Skeletal muscle cell (primary cell): ENCODE measurements at regions not wholly inside any gene's neighbourhood (a gene's known extent, or its start where the extent isn't known, plus 50 kb on each side); places are given as distances from the start of the nearest gene placed in this dataset.
"Not testable (repeated sequence)": the region's sequence is repeated elsewhere in the genome, so short reads cannot be mapped to it uniquely, and the experiment has no call there.

Experiments
- DNase-seq: peaks from one replicate; pipeline ENCODE4 v3.0.0-alpha.2; 2010; ENCODE audit warnings: low read depth
- H3K4me3 ChIP-seq: 2 replicates; pipeline ENCODE4 v1.5.1; 2011; ENCODE audit warnings: low read depth, mild to moderate bottlenecking, control low read depth, low read length, moderate library complexity

DNA sequence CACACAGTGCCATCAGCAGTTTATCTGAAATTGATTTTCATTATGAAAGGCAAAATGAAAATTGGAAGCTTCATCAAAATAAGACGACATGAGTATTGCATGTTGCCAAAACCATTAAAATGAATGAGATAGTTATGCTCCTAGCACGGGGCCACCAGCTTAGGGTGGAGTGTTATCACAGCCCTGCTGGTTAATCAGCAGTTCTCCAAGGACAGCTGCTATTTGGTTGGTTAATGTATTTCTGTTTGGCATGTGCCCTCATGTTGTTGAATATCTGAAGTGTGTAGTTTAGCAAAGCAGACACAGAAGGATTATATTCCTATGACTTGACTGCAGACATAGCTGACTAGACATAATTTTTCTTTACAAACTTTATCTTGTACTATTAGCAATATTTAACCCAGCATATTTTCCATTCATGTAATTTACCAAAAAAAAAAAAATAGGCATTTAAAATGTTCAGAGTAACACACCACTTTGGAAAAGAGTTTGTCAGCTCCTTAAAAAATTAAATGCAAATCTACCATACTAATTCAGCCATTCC, 98.6 kb upstream of the PIK3R1 start:
- no peak for DNase-seq
- H3K4me3 ChIP-seq = no peak overlapping the region

DNA sequence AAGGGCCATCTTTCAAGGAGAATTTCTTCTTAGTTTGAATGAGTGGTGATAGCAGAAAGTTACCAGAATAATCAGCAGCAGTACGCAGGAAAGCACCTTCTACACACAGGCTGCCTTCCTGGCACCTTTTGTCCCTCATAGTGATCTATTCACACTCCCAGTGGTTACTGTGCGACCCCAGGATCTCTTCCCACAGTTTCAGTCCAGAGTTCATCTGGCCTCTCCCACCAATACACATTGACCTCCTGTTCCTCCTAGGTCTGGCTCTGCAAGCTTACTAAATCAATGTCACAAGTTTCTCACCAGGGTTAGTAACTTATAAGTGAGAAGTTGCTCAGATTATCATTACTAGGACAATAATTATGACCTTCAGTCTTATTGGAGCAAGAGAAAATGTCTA, 99.1 kb upstream of the PIK3R1 start:
- H3K4me3 ChIP-seq = no peak overlapping the region
- no peak for DNase-seq

DNA sequence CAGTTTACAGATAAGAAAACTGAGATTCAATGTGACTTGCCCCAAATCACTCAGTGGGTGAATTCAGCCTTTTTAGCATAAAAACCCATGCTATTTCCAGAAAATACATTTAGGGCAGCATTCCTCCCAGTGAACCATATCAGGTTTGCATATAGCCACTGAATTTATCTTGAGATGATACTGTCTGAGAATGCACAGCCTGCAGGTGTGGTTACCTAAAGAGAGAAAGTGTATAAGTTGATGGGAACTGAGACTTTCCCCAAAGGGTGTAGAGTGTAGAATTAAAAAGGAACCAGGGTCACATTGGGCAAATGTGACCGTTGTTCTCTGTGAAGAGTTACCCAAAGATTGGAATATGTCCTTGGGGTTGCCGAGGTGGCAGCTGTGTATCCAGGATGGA, 100.0 kb upstream of the PIK3R1 start:
- no peak for DNase-seq
- no peak overlapping the region for H3K4me3 ChIP-seq

DNA sequence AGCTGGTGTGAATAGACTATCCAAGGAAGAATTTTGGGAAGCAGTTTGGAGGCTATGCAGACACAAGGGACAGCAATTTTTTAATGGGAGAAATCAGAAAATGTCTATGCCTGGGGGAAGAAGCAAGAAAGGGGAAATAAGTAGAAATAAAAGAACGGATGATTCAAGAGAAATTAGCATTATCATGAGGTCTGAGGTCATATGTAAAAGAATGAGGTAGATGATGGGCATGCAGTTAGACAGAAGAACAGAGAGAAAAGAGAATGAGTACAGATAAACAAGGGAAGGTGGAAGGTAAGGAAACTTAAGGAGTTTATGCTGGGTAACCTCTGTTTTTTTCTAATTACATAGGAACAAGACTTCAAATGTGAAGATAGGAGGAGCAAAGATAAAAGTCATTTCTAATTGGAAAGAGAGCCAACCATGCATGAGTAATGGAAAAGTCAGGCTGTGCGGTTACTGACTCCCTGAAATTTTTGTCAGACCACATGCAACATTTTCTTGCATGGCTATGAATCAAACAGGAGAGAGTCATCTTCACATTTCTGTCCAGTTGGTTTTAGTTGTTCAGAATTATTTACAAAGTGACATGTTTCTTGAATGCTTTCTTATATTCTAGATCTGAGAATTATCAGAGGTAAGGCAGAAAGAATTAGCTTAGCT, 101.0 kb upstream of the PIK3R1 start:
- peak; percentile 55 for DNase-seq
- H3K4me3 ChIP-seq = no peak overlapping the region

DNA sequence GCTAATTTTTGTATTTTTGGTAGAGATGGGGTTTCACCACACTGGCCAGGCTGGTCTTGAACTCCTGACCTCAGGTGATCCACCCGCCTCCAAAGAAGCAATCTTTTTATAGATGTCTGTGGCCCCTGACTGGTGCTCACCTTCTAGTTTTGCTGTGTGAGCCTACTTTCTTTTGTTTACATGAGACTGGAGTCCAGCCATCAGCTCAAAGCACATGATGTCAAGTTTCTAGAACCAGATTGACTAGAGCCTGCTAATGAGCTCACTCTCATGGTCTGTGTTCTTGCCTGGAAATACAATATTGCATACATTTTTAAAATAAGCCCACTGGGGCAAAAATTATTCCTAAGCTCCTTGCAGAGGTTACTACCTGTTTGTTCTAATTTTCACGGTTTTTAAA, 102.9 kb upstream of the PIK3R1 start:
- no peak for DNase-seq
- no peak overlapping the region for H3K4me3 ChIP-seq

DNA sequence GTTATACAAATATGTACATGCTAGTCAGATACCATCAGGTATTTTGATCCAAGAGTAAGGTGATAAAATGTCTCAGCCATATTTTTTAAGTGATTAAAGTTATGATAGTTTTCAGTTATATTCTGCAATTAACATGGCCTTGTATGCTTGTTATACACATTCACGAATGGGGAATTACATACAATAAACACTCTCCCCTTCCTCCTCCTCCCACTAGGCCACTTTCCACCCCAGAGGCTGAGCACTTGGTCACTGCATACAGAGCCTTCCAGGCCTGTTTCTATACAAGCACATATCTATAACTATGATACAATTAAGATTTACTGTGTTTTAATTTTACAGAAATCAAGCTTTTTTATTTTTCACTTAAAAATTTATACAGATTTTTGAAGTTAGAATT, 104.7 kb upstream of the PIK3R1 start:
- DNase-seq = no peak
- H3K4me3 ChIP-seq = no peak overlapping the region

DNA sequence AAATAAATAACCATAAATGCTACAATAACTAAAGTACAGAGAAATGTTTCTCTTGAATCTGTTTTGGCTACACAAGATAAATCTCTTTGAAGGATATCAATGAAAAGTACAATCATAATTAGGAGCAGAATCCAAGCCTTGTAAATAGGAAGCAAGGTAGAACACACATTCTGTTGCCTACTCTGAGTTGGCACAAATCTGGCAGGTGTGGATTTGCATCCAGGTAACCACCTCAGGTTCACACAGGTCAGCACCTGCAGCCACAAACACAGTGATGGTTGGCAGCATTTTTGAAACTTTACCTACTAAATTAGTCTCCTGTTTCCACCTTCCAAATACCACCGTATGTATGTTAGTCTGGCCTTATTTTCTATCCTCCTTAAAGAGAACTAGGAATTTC, 105.3 kb upstream of the PIK3R1 start:
- no peak for DNase-seq

DNA sequence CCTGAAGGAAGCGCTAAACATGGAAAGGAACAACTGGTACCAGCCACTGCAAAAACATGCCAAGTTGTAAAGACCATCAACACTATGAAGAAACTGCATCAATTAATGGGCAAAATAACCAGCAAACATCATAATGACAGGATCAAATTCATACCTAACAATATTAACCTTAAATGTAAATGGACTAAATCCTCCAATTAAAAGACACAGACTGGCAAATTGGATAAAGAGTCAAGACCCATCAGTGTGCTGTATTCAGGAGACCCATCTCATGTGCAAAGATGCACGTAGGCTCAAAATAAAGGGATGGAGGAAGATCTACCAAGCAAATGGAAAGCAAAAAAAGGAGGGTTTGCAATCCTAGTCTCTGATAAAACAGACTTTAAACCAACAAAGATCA, 111.3 kb upstream of the PIK3R1 start:
- DNase-seq = not testable (repeated sequence)

More for the DNA sequence above, 105.3 kb upstream of the PIK3R1 start:
- H3K4me3 ChIP-seq = no peak overlapping the region

DNA sequence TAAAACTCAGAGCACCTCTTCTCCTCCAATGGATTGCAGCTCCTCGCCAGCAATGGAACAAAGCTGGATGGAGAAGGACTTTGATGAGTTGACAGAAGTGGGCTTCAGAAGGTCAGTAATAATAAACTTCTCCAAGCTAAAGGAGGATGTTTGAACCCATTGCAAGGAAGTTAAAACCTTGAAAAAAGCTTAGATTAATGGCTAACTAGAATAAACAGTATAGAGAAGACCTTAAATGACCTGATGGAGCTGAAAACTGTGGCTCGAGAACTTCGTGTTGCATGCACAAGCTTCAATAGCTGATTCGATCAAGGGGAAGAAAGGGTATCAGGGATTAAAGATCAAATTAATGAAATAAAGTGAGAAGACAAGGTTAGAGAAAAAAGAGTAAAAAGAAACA, 112.3 kb upstream of the PIK3R1 start:
- H3K4me3 ChIP-seq, DNase-seq: not testable (repeated sequence)

More for the DNA sequence above, 111.3 kb upstream of the PIK3R1 start:
- not testable (repeated sequence) for H3K4me3 ChIP-seq

DNA sequence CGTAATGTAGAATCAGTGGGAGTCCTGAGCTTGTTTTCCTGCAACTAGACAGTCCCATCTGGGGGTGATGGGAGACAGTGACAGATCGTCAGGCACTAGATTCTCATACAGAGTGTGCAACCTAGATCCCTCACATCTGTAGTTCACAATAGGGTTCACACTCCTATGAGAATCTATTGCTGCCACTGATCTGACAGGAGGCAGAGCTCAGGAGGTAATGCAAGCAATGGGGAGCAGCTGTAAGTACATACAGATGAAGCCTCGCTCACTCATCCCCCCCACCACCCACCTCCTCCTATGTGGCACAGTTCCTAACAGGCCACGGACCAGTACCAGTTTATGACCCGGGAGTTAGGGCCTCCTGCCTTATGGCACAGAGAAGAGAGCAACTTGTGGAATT, 116.2 kb upstream of the PIK3R1 start:
- DNase-seq = no peak

DNA sequence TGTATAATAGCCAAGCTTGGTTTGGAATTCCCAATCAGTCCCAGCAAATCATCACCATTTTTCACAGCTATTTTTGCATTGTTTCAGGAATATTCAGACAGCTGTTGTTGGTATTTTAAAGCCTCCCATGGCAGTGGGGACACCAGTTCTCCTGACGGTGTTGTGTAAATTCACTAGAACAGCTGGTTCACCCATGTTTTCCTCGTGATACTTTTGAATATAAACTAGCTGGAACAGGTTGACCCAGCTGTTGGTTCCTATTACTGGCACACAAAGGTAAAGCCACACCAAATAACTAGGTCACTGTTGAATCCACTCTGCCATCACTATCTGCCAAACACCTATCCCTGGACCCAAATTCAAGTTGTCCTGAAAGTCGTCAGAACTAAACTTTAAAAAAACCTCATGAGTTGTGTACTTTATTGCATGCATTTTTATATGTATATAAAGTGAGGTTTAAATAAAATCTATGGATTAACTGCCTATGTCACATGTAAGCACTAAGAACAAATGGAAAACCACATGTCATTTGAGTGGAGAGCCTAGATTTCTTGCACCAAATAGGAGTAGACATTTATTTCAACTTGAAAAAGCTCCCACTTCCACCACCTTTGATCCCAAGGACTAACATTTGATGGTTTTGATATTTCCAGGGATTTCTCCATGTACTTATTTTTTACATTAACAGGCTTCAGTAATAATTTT, 121.9 kb upstream of the PIK3R1 start:
- no peak for DNase-seq
- H3K4me3 ChIP-seq = no peak overlapping the region

More for the DNA sequence above, 116.2 kb upstream of the PIK3R1 start:
- no peak overlapping the region for H3K4me3 ChIP-seq

DNA sequence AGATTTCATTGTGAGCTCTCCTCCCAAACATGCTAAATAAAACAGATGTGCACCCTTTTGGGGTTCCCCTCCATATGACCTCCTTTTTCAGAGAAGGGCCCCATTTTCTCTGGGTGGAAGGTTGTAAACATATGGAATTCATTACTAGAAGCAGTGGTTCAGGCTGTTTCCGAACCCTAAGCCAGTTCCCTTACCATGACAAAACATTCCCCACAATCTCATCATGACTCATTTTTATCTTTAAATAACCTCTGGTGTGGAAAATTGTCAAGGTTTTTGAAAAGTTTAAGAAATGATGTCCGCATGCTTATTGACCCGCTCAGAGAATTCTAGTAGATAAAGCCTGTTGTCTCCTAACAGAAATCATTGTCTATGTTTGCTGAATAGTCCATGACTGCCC, 127.3 kb upstream of the PIK3R1 start:
- DNase-seq = peak; percentile 49
- H3K4me3 ChIP-seq = no peak overlapping the region

DNA sequence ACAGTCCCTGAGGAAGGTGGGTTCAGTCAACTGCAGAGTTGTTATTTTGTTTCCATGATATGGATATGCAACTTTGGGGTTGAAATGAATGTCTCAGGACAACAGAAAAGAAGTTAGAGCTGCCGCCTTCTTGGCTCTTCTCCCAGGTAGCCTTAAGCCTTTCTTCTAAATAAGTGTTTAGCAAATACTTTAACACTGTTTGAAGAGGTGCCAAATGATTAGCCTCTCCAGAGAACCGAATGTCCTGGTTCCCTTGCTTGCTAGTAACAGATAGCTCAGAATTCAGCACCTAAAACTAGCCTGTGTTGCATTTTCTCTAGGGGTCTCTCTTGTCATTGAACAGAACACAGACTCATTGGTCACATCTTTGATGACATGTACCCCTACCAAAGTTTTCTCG, 127.7 kb upstream of the PIK3R1 start:
- no peak overlapping the region for H3K4me3 ChIP-seq
- no peak for DNase-seq

DNA sequence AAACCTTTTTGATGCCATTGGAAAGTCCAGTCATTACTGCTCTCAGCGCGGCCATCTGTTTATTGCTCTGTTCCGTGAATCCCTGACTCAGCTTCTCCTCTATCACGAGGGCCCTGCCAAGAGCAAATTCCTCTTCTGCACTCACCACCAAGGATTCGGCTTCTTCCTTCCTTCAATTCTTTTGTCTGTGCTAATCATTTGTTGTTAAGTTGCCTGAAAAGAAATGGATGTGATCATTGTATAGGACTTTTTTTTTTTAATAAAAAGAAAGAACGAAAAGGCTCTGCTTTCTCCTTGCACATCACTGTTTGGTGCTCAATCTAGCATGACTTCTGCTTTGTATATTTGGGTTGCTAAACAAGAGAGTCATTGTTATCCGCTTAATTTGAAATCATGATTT, 128.7 kb upstream of the PIK3R1 start:
- peak; percentile 74 for DNase-seq
- H3K4me3 ChIP-seq = no peak overlapping the region

DNA sequence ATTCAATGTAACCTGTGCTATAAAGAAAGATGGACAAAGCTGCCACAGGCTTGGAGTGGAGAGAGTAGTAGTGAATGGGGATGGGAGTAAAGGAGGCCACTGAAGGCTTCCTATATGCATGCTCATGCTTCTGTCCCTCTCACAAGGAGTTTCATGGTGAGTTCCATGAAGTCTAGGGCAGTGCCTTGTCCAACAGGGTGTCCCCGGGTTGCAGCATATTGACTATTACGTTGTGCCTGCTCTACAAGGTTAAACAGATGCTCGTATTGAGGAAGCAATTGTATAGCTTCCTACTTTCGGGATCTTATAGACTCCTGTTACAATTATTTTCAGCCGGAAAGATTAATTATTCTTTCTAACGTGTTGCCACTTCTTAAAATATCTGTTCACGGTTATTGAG, 129.1 kb upstream of the PIK3R1 start:
- no peak for DNase-seq
- H3K4me3 ChIP-seq = no peak overlapping the region

DNA sequence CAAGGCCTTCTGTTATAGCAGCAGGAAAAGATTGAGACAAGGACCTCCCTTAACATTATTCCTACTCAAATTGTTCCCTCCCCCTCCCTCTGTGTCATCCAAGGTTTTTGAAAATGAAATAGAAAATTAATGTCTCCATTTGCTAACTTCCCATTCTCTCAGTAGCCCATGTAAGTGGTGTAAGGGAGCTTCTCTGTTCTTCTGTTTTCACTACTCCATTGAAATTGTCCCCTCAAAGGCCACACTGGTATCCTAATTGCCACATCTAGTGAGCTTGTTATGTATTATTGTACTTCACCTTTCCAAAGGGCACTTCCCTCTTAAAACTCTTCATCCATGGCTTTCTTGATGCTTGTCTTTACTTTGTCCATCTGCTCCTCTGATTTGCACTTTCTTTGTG, 131.2 kb upstream of the PIK3R1 start:
- H3K4me3 ChIP-seq = no peak overlapping the region
- no peak for DNase-seq

DNA sequence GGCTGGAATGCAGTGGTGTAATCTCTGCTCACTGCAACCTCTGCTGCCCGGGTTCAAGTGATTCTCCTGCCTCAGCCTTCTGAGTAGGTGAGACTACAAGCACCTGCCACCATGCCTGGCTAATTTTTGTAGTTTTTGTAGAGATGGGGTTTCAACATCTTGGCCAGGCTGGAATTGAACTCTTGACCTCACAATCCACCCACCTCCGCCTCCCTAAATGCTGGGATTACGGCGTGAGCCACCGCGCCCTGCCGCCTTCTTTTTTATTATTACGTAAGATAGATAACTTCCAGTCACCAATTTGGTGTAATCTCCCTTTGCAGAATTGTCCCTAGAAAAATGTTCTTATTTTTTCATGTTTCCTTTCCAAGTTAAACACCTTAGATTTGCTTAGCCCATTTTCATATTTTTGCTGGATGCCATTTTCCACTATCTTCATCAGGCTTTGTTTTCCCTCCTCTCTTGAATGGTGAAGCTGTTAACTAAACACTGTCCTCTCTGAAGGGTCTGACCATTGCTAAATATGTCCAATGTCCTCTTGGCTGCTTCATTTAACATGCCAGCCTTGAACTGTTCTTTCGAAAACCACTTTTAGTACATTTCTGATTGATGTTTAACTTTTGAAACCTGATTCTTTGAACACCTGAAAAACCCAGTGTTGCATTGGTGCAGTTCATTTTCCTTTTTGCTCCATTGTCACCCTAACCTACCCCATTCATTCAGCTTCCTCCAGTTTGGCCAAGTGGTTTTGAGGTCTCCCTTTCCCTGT, 135.1 kb upstream of the PIK3R1 start:
- DNase-seq = no peak
- no peak overlapping the region for H3K4me3 ChIP-seq

DNA sequence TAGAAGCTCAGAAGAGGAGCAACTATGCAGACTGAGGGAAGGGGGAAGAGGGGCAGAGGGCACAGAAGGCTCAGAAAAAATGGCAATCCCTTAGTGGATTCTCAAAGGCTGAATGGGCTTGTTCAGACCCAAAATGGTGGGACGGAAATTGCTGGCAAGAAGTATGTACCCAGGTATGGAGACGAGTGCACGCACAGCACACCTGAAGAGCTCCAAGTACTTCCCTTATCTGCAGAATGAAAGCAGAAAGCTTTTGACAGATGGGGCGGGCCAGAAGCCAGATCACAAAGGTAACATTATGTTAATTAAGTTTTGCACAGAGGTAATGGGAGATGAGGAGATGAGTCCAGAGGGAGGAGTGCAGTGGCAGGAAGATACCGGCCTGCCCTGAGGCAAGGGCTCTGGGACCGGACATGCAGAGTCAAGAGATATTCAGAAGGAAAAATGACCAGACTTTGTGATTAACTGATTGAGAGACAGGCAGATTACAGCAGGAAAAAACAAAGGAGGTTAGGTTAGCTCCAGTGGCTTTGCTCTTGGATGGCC, 138.1 kb upstream of the PIK3R1 start:
- DNase-seq = no peak
- no peak overlapping the region for H3K4me3 ChIP-seq

DNA sequence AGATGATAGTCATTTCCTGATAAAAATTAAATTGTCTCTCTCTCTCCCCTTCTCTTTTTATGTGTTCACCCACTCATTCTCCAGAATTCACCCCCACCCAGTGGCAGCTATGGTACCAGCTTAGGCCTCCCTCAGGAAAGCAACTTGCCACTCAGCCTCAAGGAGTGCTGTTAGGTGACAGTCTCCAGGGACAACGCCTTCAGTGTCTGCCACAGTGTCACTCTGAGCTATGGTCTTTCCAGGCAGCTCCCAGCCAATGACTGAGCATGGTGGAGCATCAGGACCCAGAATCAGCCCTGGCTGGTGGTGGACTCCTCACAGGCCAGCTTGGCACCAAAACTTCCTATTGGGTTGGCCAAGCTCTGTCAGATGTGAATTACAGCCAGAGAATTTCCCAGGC, 140.9 kb upstream of the PIK3R1 start:
- H3K4me3 ChIP-seq = no peak overlapping the region
- DNase-seq = no peak

DNA sequence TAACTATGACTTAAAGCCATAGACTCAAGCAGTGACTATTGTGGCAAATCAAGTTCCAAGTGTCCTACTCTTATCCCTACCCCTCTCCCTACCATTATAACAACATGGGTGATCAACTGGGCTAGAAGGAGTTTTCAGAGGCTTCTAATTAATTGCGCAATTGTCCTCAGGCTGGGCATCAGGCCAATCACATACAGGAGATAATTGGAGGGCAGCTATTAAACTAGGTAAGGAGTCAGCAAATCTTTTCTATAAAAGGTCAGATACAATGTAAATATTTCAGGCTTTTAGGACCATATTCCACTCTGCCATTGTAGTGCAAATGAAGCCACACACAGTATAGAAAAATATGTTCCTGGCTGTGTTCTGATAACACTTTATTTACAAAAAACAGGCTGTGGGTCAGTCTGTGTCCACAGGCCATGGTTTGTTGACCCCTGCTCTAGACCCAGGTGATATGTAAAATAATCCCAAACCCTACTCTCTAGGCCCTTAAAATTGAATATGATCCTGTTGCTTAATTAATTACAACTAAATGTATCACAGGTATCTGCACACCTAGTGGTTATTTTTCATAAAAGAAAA, 141.4 kb upstream of the PIK3R1 start:
- DNase-seq = no peak
- H3K4me3 ChIP-seq = no peak overlapping the region
